Heart right ventricle (tissue), 16 donors: ENCODE measurements at regions not wholly inside any gene's neighbourhood (a gene's known extent, or its start where the extent isn't known, plus 50 kb on each side); places are given as distances from the start of the nearest gene placed in this dataset.
"Not testable (repeated sequence)": the region's sequence is repeated elsewhere in the genome, so short reads cannot be mapped to it uniquely, and the experiment has no call there.

ENCODE experiments used
- ATAC-seq, 8 donors: fragments of 200-7000 bp; cut with Tn5 transposase; one replicate each; pipeline ENCODE4 v1.9.1; 2020; ENCODE audit warnings: mild to moderate bottlenecking in 8 of 8, moderate library complexity in 8 of 8, moderate number of reproducible peaks in 1 of 8
- DNase-seq, 2 donors: peaks; one replicate each; pipeline ENCODE4 v3.0.0-alpha.2; 2020
- H3K27ac ChIP-seq, 10 donors: fragments of 200-600 bp; sonication (generic) in 2 of 10; one replicate each; pipeline versions ENCODE4 v1.5.0 to v1.8.0; 2020 to 2022; ENCODE audit warnings: mild to moderate bottlenecking in 3 of 10
- H3K27me3 ChIP-seq, 7 donors: fragments of 200-600 bp; one replicate each; pipeline ENCODE4 v1.8.0; 2021 to 2022; ENCODE audit warnings: mild to moderate bottlenecking in 2 of 7
- H3K36me3 ChIP-seq, 9 donors: fragments of 200-600 bp; sonication (generic) in 1 of 9; one replicate each; pipeline versions ENCODE4 v1.5.0 to v1.8.0; 2020 to 2022; ENCODE audit warnings: mild to moderate bottlenecking in 2 of 9
- H3K4me1 ChIP-seq, 9 donors: fragments of 200-600 bp; sonication (generic) in 1 of 9; one replicate each; pipeline versions ENCODE4 v1.5.0 to v1.8.0; 2020 to 2022; ENCODE audit warnings: mild to moderate bottlenecking in 4 of 9
- H3K4me3 ChIP-seq, 10 donors: fragments of 200-600 bp; sonication (generic) in 2 of 10; one replicate each; pipeline versions ENCODE4 v1.5.0 to v1.8.0; 2020 to 2022; ENCODE audit warnings: mild to moderate bottlenecking in 7 of 10, moderate library complexity in 2 of 10
- H3K9me3 ChIP-seq, 11 donors: fragments of 200-600 bp in 10 of 11; sonication (generic) in 2 of 11; one replicate each; pipeline versions ENCODE4 v1.5.0 to v1.8.0; 2013 to 2022; ENCODE audit warnings: mild to moderate bottlenecking in 2 of 11, control low read depth in 1 of 11, moderate library complexity in 1 of 11
- CTCF ChIP-seq, 9 donors: fragments of 200-600 bp; sonication (generic) in 2 of 9; IDR thresholded peaks; one replicate each; pipeline versions ENCODE4 v1.5.0 to v1.8.0; 2021 to 2022; ENCODE audit warnings: antibody characterized with exemption in 9 of 9, mild to moderate bottlenecking in 5 of 9, moderate library complexity in 1 of 9
- WGBS, 2 donors: extraction: QIAGEN DNeasy Blood & Tissue Kit; methylation state at CpG; one replicate each; pipeline ENCODE4 v1.1.7; 2013; ENCODE audit warnings: inconsistent platforms in 1 of 2; 5-methylcytosine and 5-hydroxymethylcytosine counted together
- intact Hi-C, 10 donors: fragments of 100-400 bp; cut with DNase I; formaldehyde crosslinking; loops; one replicate each; pipeline versions ENCODE4 v1.11.1 to v1.14.2; 2022
- donor health status: Arrhythmogenic right ventricular cardiomyopathy.
- donor health status: ischemic (EF 13 %, LVEDD 7.1; RV severe dilation, severe dysfunction).
- donor health status: healthy with polysubstance abuse.
- donor health status: DM: no; HTN: yes; CAD: no.
- donor health status: DM: no; HTN: no; CAD: no.
- donor health status: ischemic (EF 25% LVEDD 6.9; RV normal size, moderate dysfunction).
- donor health status: ischemic (EF 25% LVEDD 5.7; RV mildly dilated, moderate dysfunction).
- donor health status: healthy.
- donor health status: DM: yes; HTN: yes; CAD: no.
- donor health status: Ischemic cardiomyopathy.
- donor health status: ischemic (EF 35%, LVEDD 5.7; RV mildly dilated, moderate dysfunction).
- donor health status: nonischemic (EF 11% LVEDD 7.7; RV severe dilation, severe dysfunction).
- donor health status: DM: yes; HTN: yes; CAD: no.
- donor health status: PGD.
- donor health status: ischemic (EF 29% LVEDD 5.4; RV normal size, mild dysfunction).
- donor health status: nonischemic (EF 23%, LVEDD 6.1; RV moderate dilation, normal function).

GRCh38 chr10:46693218-46693617, 114.3 kb downstream of the SYT15 start:
- H3K9me3 ChIP-seq, H3K36me3 ChIP-seq, DNase-seq, H3K27me3 ChIP-seq, ATAC-seq, H3K4me3 ChIP-seq, H3K27ac ChIP-seq, intact Hi-C loops, H3K4me1 ChIP-seq: not testable (repeated sequence)
- WGBS, 2 donors: 11 to 14% methylated on average over 1 of the region's 2 CpGs
- peak in 2 of 9 donors; percentile 14 to 36 for TF ChIP-seq CTCF (IDR thresholded peaks at IDR 0.05)

- ATAC-seq, intact Hi-C loops: not testable (repeated sequence)
These were observed 138.3 kb downstream of the SYT15 start for GRCh38 chr10:46717264-46717663.

GRCh38 chr10:46718014-46718413, 139.1 kb downstream of the SYT15 start:
- DNase-seq, H3K36me3 ChIP-seq, H3K4me3 ChIP-seq, intact Hi-C loops, H3K4me1 ChIP-seq, H3K27me3 ChIP-seq, ATAC-seq, H3K27ac ChIP-seq, H3K9me3 ChIP-seq: not testable (repeated sequence)
- 88 to 96% methylated on average over 3 of the region's 3 CpGs for WGBS, 2 donors

More at GRCh38 chr10:46717264-46717663, 138.3 kb downstream of the SYT15 start:
- not testable (repeated sequence) for H3K27ac ChIP-seq, DNase-seq, H3K9me3 ChIP-seq, H3K4me3 ChIP-seq, H3K4me1 ChIP-seq, H3K36me3 ChIP-seq, H3K27me3 ChIP-seq

- H3K4me1 ChIP-seq, intact Hi-C loops, H3K27me3 ChIP-seq, H3K9me3 ChIP-seq, ATAC-seq, H3K36me3 ChIP-seq, H3K4me3 ChIP-seq, H3K27ac ChIP-seq, DNase-seq: not testable (repeated sequence)
- peak in 2 of 9 donors; percentile 10 to 13 for TF ChIP-seq CTCF (IDR thresholded peaks at IDR 0.05)
- no CpG with 5 or more reads among the region's 1 CpG for WGBS, 2 donors
These were observed 141.5 kb downstream of the SYT15 start for GRCh38 chr10:46720386-46720785.

GRCh38 chr10:46720811-46721518, 142.0 kb downstream of the SYT15 start:
- 86% methylated on average over 4 of the region's 4 CpGs for WGBS, 2 donors
- intact Hi-C loops, DNase-seq: not testable (repeated sequence)

GRCh38 chr10:46724258-46724657, 145.3 kb downstream of the SYT15 start:
- ATAC-seq, H3K27ac ChIP-seq, H3K4me3 ChIP-seq, H3K36me3 ChIP-seq, H3K4me1 ChIP-seq, H3K9me3 ChIP-seq, intact Hi-C loops, DNase-seq, H3K27me3 ChIP-seq: not testable (repeated sequence)
- WGBS, 2 donors: 81 to 84% methylated on average over 3 of the region's 3 CpGs

More at GRCh38 chr10:46720811-46721518, 142.0 kb downstream of the SYT15 start:
- H3K36me3 ChIP-seq, ATAC-seq, H3K4me1 ChIP-seq, H3K9me3 ChIP-seq, H3K27ac ChIP-seq, H3K27me3 ChIP-seq, H3K4me3 ChIP-seq: not testable (repeated sequence)

GRCh38 chr10:46728359-46728758, 149.4 kb downstream of the SYT15 start:
- not testable (repeated sequence) for H3K36me3 ChIP-seq, H3K9me3 ChIP-seq, H3K27me3 ChIP-seq

GRCh38 chr10:46730729-46731128, 151.8 kb downstream of the SYT15 start:
- intact Hi-C loops, H3K36me3 ChIP-seq, H3K4me3 ChIP-seq, DNase-seq, H3K9me3 ChIP-seq, ATAC-seq, H3K4me1 ChIP-seq, H3K27me3 ChIP-seq, H3K27ac ChIP-seq: not testable (repeated sequence)
- WGBS, 2 donors: no CpG with 5 or more reads among the region's 3 CpGs

More at GRCh38 chr10:46728359-46728758, 149.4 kb downstream of the SYT15 start:
- H3K27ac ChIP-seq, DNase-seq, H3K4me3 ChIP-seq, H3K4me1 ChIP-seq, ATAC-seq, intact Hi-C loops: not testable (repeated sequence)

- H3K36me3 ChIP-seq, intact Hi-C loops, H3K9me3 ChIP-seq, DNase-seq, H3K27me3 ChIP-seq, H3K4me1 ChIP-seq, ATAC-seq, H3K4me3 ChIP-seq, H3K27ac ChIP-seq: not testable (repeated sequence)
- WGBS, 2 donors: no CpG with 5 or more reads among the region's 1 CpG
These were observed 154.8 kb downstream of the SYT15 start for GRCh38 chr10:46733635-46734261.

GRCh38 chr10:46734262-46734642, 155.3 kb downstream of the SYT15 start:
- DNase-seq, H3K4me1 ChIP-seq, H3K36me3 ChIP-seq, H3K9me3 ChIP-seq, intact Hi-C loops, H3K27ac ChIP-seq, H3K4me3 ChIP-seq, ATAC-seq, H3K27me3 ChIP-seq: not testable (repeated sequence)
